ENCODE measurements at regions not wholly inside any gene's neighbourhood (a gene's known extent, or its start where the extent isn't known, plus 50 kb on each side); places are given as distances from the start of the nearest gene placed in this dataset.
A peak's percentile ranks its signal among the peaks of the same experiment; 100 is the strongest.
"Not testable (repeated sequence)": the region's sequence is repeated elsewhere in the genome, so short reads cannot be mapped to it uniquely, and the experiment has no call there.

DNA sequence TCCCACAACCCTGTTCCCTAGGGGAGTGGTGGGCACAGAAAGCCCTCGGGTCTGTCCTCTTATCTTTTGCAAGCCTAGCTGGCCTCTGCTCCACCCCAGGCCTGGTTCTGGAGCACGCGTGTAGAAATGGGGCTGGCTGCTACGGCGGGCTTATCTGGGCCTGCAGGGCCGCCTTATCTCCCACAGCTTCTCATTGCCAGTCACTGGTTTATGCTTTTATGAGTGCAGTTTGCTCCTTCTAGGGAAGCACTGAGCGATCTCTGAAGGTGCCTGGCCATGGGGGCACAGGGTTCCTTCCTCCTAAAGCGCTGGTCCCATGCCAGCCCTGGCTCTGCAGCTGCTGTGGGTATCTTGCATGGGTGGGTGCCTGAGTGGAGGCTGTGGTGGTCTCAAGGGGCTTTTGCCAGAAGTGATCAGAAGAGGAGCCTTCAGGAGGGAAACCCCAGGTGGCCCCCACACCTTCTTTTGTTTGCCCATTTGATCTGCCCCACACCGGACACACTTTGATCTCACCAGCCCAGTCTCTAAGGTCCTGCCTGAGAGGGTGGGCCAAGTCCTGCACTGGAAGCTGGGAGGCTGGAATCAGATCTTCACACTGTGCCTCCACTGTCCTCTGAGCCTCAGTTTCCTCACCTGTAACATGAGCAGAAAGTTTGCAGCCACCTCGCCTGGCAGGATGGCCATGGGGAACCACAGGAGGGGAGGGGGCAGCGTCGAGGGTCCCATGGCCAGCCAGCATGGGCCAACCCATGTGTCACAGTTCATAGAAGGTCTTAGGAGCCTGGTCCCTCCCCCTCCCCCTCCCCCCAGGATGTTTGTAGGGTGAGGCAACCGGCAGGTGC, 86.6 kb upstream of the FGF3 start:
- DNase-seq: no peak

DNA sequence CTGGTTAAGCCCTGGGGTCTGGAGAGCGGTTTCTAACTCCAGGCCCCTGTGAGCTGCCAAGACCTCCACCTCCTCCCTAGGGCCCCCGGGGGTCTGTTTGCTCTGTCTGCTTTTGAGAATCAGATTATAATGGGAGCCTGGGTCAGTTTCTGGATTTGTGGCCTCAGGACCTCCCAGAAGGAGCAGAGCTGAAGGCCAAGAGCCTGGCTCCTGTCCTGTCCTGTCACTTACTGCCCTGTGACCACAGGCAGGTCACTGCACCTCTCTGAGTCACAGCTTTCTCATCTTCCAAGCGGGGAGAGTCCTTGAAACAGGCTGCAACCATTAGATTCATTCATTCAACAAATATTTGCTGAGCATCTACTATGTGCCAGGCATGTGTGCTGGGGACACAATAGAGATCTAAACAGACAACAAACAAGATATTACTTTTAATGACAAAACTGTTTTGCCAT, 87.3 kb upstream of the FGF3 start:
- no peak for DNase-seq

DNA sequence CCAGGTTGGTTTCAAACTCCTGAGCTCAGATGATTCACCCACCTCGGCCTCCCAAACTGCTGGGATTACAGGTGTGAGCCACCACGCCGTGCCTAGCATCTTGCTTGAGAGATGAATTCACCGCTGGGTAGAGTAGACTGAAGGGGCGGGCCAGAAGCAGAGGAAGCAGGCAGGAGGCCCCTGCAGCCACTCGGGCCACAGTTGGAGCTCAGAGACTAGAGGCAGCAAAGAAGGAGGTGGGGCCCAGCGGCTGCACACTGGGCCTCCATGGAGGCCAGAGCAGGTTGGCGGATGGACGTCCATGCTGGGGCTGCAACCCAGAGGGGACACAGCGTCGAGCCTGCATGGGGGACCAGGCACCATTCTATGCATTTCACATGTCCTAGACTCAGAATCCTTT, 88.4 kb upstream of the FGF3 start:
- no peak for DNase-seq

DNA sequence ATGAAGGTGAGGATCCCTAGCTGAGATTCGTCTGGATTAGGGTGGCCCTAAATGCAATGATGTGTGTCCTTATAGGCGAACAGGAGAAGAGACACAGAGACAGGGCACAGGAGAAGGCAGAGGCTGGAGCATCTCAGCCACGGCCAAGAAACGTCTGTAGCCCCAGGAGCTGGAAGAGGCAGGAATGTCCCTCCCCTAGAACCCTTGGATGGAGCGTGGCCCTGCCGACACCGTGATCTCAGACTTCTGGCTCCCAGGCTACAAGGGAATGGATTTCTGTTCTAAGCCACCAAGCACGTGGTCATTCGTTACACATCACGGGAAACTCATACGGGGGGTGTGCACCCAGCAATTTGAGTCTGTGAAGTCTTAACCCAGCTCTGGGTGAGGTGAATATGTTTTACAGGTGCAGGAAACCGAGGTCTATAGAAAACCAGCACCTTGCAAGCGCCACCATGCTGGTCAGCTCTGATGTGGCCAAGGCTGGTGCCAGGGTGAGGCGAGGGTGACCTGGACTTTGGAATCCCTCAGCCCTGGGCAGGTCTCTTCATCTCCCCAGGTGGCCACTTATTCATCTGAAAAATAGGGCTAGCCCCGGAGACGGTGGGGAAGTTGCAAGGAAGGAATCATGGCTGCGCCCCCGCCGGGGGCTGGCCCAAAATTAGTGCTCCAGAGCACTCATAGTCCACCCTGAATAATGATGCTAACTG, 89.5 kb upstream of the FGF3 start:
- DNase-seq: no peak

DNA sequence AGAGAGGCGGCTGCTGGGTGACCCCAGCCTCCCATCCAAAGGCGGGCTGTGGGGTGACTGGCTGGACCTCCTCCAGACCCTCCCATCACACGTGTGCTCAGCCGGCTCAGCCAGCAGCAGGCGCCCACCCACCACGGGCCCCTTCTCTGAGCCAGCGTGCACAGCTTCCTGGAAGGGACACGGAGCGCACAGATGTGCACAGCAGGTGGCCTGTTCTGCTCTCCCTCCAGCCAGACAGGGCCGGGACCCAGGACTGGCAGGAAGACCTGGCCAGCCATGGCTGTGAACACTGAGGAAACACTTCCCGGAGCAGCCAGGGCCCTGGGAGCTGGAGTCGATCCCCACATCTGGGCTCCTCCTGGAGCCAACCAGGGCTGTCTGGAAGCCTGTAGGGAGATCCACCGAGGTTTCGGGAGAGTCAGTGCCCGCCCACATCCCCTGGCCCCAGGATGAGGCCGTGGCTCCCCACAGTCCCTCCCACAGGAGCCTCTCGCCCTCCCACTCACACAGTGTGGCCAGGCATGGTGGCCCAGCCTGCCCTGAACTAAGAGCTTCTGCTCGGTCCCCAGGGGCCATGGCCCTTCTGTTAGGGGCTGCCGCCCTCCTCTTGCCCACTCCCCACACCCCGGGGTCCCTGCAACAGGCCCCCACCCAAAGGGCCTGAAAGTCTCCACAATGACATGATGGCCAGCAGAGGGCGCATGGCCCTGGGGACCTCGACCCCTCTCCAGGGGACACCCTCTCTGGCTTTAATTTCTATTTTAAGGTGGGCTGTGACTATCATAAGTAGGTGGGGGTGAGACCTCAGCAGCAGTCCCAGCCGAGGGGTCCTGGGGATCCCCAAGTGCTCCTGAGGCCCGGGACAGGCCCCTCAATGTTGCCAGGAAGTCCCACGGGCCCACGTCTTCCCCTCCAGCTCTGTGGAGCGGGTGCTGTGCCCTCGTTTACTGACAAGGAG, 90.6 kb upstream of the FGF3 start:
- no peak for DNase-seq

GRCh38 chr11:69910519-69911309, 91.5 kb upstream of the FGF3 start:
- no peak for DNase-seq

- no peak for DNase-seq
Measured at GRCh38 chr11:69911310-69912160, 92.3 kb upstream of the FGF3 start.

DNA sequence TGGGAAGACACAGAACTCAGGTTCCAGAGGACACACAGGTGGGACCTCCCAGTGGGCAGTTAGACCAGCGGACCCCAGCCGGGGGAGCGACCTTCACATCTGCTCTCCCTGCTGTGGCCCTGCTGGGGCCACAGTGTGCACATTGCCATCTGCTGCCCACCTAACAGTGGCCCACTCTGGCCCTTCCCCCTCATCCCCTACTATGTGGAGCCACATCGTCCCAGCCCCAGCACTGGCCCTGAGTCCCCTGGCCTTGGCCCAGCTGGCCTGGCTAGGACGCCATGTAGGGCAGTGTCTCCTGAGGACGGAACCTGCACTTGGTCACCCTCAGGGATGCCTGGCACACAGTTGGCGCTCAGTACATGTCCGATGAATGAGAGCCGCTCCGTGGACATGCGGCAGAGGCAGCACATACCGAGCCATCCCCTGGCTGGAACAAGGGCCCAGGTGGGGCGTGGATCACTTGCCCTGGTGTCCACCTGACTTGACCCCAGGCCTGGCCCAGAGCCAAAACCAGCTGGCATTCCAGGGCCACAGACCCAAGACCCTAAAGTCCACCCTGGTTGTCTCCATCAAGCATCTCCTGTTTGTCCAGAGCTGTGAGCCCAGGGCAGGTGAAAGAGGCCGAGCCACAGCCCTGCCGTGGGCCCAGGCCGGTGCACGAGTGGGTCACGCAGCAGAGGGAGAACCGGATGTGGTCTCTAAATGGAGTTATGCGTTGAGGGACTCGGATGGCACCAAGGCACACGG, 93.1 kb upstream of the FGF3 start:
- DNase-seq: no peak

DNA sequence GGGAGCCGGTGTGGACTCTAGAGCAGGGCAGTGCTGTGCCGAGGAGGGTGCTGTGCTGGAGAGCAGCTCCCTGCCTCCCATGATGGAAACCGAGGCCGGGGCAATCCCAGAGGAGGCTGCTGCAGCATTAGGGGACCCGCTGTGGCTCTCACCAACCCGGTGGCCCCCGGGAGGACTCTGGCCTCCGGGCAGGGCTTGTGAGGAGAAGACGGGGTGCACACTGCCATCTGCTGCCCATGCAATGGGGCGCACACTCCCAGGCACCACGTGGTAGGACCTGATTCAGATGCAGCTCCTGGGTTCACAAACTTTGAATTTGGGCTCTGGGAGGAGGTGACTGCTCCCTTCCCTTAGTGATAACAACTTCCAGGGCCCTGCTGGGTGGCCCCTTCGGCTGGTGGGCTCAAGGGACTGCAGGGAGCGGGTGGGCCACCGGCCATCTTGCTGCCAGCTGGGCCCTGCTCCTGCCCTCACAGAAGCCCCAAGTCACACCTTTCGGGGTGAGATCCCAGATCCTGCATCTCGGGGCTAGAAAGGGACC, 93.8 kb upstream of the FGF3 start:
- no peak for DNase-seq

DNA sequence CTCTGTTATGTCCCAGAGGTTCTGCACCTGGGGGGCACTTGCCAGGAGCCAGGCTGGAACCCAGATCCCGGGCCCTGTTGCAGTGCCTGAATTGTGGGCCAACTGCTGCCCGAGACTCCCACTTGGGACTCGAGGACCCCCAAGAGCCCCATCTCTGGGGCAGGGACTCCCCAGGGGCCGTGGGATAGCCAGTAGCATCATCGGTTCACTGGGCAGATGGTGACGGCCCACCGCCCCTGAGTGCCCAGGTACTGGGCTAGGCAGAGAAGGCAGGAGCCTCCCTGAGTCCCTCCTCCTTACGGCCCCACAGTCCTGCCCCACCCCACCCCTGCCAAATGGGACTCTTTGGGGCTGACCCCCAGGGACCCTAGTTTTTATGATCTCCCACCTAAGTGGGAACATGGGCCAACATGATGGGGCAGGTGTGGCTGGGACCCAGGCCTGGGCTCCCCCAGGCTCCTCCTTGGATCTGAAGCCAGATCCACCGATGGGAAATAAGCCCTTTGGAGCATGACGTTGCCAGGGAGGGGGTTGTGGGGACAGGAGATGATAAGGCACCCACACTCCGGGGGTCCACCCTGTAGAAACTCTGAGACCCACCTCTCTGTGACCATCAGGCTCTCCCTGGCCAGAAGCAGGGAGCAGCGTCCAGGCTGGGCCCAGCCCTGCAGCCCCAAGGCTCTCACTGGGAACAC, 94.5 kb upstream of the FGF3 start:
- no peak for DNase-seq

- DNase-seq: no peak
Measured at GRCh38 chr11:69914286-69915150, 95.3 kb upstream of the FGF3 start.

- no peak for DNase-seq
Measured at GRCh38 chr11:69915151-69915500, 95.9 kb upstream of the FGF3 start.

GRCh38 chr11:69915501-69916250, 96.5 kb upstream of the FGF3 start:
- DNase-seq: peak in 1 of 4 experiments; percentile 9

DNA sequence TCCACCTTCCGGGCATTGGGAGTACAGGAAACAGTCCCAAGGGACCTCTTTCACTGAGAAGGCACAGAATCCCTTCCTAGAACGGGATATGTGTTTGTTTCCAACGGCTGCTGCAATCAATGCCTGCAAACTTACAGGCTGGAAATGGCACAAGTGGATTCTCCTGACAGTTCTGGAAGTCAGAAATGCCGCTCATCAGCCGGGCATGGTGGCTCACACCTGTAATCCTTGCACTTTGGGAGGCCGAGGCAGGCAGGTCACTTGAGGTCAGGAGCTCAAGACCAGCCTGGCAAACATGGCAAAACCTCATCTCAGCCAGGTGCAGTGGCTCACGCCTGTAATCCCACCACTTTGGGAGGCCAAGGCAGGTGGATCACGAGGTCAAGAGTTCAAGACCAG, 97.0 kb upstream of the FGF3 start:
- DNase-seq: not testable (repeated sequence)

DNA sequence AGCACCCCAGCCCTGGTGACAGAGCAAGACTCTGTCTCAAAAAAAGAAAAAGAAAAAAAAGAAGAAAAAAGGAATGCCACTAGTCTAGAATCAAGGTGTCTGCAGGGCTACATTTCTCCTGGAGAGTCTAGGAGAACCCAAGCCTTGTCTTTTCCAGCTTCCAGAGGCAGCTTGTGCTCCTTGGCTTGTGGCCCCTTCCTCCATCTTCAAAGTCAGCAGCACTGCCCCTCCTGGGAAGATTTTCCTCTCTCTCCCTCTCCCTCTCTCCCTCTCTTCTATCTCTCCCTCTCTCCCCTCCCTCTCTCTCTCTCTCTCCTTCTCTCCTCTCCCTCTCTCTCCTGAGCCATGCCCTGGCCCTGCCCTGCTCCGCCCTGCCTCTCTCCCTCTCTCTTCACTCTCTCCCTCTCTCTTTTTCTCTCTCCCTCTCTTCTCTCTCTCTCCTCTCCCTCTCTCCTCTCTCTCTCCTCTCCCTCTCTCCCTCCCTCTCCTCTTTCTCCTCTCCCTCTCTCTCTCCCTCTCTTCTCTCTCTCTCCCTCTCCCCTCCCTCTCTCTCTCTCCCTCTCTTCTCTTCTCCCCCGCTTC, 97.7 kb upstream of the FGF3 start:
- no peak for DNase-seq

DNA sequence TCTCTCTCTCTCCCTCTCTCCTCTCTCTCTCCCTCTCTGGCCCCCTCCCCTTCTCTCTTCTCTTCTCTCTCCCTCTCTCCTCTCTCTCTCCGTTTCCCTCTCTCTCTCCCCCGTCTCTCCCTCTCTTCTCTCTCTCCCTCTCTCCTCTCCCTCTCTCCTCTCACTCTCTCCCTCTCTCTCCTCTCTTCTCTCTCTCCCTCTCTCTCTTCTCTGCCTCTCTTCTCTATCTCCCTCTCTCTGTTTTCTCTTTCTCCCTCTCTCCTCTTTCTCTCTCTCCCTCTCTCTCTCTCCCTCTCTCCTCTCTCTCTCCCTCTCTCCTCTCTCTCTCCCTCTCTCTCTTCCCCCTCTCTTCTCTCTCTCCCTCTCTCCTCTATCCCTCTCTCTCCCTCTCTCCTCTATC, 98.3 kb upstream of the FGF3 start:
- DNase-seq: no peak

GRCh38 chr11:69918231-69918937, 99.2 kb upstream of the FGF3 start:
- no peak for DNase-seq
